Neuronal stem cell (in vitro differentiated cells): ENCODE measurements at regions not wholly inside any gene's neighbourhood (a gene's known extent, or its start where the extent isn't known, plus 50 kb on each side); places are given as distances from the start of the nearest gene placed in this dataset.

ENCODE experiments used
- DNase-seq: peaks from one replicate; pipeline ENCODE4 v3.0.0-alpha.2; 2013; ENCODE audit warnings: low spot score
- H2AFZ ChIP-seq: one replicate; pipeline ENCODE4 v1.6.1; 2013; ENCODE audit warnings: mild to moderate bottlenecking, low read length, inconsistent platforms
- H2AK5ac ChIP-seq: 2 replicates; pipeline ENCODE4 v1.6.1; 2013; ENCODE audit warnings: low read depth, mild to moderate bottlenecking, inconsistent platforms, low read length, moderate library complexity, mixed read lengths
- H2BK120ac ChIP-seq: 2 replicates; pipeline ENCODE4 v1.6.1; 2013; ENCODE audit warnings: low read depth, mild to moderate bottlenecking, inconsistent platforms, low read length, moderate library complexity, mixed read lengths
- H2BK12ac ChIP-seq: one replicate; pipeline ENCODE4 v1.6.1; 2013; ENCODE audit warnings: low read length, inconsistent platforms
- H2BK15ac ChIP-seq: 2 replicates; pipeline ENCODE4 v1.6.1; 2013; ENCODE audit warnings: mild to moderate bottlenecking, low read length, inconsistent platforms, mixed read lengths
- H2BK5ac ChIP-seq: one replicate; pipeline ENCODE4 v1.6.1; 2013; ENCODE audit warnings: inconsistent platforms, mild to moderate bottlenecking, low read length, moderate library complexity
- H3K14ac ChIP-seq: one replicate; pipeline ENCODE4 v1.6.1; 2013; ENCODE audit warnings: low read length, inconsistent platforms
- H3K18ac ChIP-seq: 2 replicates; pipeline ENCODE4 v1.6.1; 2013; ENCODE audit warnings: low read length, inconsistent platforms
- H3K23ac ChIP-seq: 2 replicates; pipeline ENCODE4 v1.6.1; 2013; ENCODE audit warnings: low read depth, mild to moderate bottlenecking, mixed read lengths, low read length, inconsistent platforms; ENCODE audit not compliant: poor library complexity
- H3K27ac ChIP-seq: replicated peaks from 3 replicates; pipeline ENCODE4 v1.5.1; 2013; ENCODE audit warnings: low read length, inconsistent platforms
- H3K27me3 ChIP-seq, 3 experiments: 2 replicates each; pipeline ENCODE4 v1.6.1; 2013; ENCODE audit warnings: low read length in 3 of 3, mild to moderate bottlenecking in 2 of 3, inconsistent platforms in 1 of 3, low read depth in 1 of 3, mixed read lengths in 1 of 3, moderate library complexity in 1 of 3; ENCODE audit not compliant: control insufficient read depth in 3 of 3, insufficient read depth in 3 of 3
- H3K36me3 ChIP-seq, 2 donors: replicated peaks in 1 of 2; 2 replicates each; pipeline ENCODE4 v1.6.1; 2013; ENCODE audit warnings: low read length in 2 of 2; ENCODE audit not compliant: control insufficient read depth in 2 of 2, insufficient read depth in 2 of 2
- H3K4ac ChIP-seq: 2 replicates; pipeline ENCODE4 v1.6.1; 2013; ENCODE audit warnings: inconsistent platforms, mild to moderate bottlenecking, low read length, moderate library complexity
- H3K4me1 ChIP-seq, 2 donors: 1 replicate in 1 of 2; 2 replicates in 1 of 2; pipeline ENCODE4 v1.6.1; 2013; ENCODE audit warnings: low read length in 2 of 2, low read depth in 1 of 2; ENCODE audit not compliant: control insufficient read depth in 2 of 2, insufficient read depth in 1 of 2
- H3K4me2 ChIP-seq: one replicate; pipeline ENCODE4 v1.6.1; 2013; ENCODE audit warnings: mild to moderate bottlenecking, low read length, inconsistent platforms; ENCODE audit not compliant: insufficient read depth, poor library complexity, severe bottlenecking
- H3K4me3 ChIP-seq, 2 donors: 2 replicates each; pipeline ENCODE4 v1.5.1; 2013; ENCODE audit warnings: low read length in 2 of 2, mild to moderate bottlenecking in 2 of 2, inconsistent platforms in 1 of 2, moderate library complexity in 1 of 2
- H3K79me1 ChIP-seq: one replicate; pipeline ENCODE4 v1.6.1; 2013; ENCODE audit warnings: low read depth, mild to moderate bottlenecking, inconsistent platforms, low read length, moderate library complexity
- H3K9ac ChIP-seq: one replicate; pipeline ENCODE4 v1.6.1; 2013; ENCODE audit warnings: mild to moderate bottlenecking, low read depth, low read length, inconsistent platforms; ENCODE audit not compliant: poor library complexity
- H3K9me3 ChIP-seq, 2 donors: replicated peaks in 1 of 2; 2 replicates each; pipeline versions ENCODE3 to v1.6.1; 2013; ENCODE audit warnings: low read length in 2 of 2, mild to moderate bottlenecking in 2 of 2, inconsistent platforms in 1 of 2, low read depth in 1 of 2, mixed read lengths in 1 of 2, moderate library complexity in 1 of 2; ENCODE audit not compliant: control insufficient read depth in 2 of 2, insufficient read depth in 1 of 2
- H4K8ac ChIP-seq: one replicate; pipeline ENCODE4 v1.6.1; 2013; ENCODE audit warnings: low read depth, mild to moderate bottlenecking, inconsistent platforms, low read length, moderate library complexity
- H4K91ac ChIP-seq: one replicate; pipeline ENCODE4 v1.6.1; 2013; ENCODE audit warnings: low read length, low read depth, mild to moderate bottlenecking, inconsistent platforms; ENCODE audit not compliant: poor library complexity
- WGBS, 2 donors: extraction: QIAGEN DNeasy Blood & Tissue Kit; methylation state at CpG; one replicate each; pipeline ENCODE4 v1.1.7; 2013; ENCODE audit warnings: missing lambda C conversion rate in 2 of 2, mixed read lengths in 1 of 2; ENCODE audit not compliant: insufficient read length in 2 of 2, insufficient replicate concordance in 1 of 2; ENCODE audit errors: extremely low coverage in 2 of 2; 5-methylcytosine and 5-hydroxymethylcytosine counted together

DNA sequence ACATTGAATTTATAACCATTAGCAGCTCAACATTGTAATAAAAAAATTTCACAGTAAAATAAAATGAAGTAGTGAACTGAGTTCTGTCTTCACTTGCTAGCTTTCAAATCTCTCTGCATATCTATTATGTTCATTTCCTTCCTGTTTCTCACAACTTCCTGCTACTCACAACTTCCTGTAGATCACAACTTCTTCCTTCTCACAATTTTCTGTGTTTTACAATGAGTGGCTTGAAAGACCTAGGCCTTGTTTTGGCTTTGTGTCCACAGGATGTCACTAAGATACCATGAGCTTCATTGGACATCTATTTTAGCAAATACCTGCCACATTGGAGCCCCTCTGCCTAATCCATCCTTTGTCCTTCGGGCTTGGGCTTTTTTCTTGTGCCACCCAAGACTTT, 480.3 kb upstream of the ADAMTS16 start:
- no peak overlapping the region for H3K14ac ChIP-seq
- H3K18ac ChIP-seq, result no peak overlapping the region
- no peak overlapping the region for H2AK5ac ChIP-seq
- no peaks in the 10 kb centered on the region for H3K27me3 ChIP-seq
- WGBS, 2 donors, result no CpG with 5 or more reads among the region's 1 CpG
- H2BK15ac ChIP-seq, result no peak overlapping the region
- H3K4me3 ChIP-seq, result no peak overlapping the region
- H2AFZ ChIP-seq, result peak overlapping the region; percentile 66
- H3K4me1 ChIP-seq, result peaks cover 2 to 9% of the 10 kb centered on the region in 2 donors
- no peak overlapping the region for H2BK120ac ChIP-seq
- H3K9me3 ChIP-seq, result peaks cover 2 to 6% of the 10 kb centered on the region in 2 donors
- H3K4me2 ChIP-seq, result no peak overlapping the region
- H2BK5ac ChIP-seq, result no peak overlapping the region
- H3K27ac ChIP-seq, result no peak overlapping the region
- no peak overlapping the region for H2BK12ac ChIP-seq
- no peak overlapping the region for H4K8ac ChIP-seq
- no peak overlapping the region for H4K91ac ChIP-seq
- no peak overlapping the region for H3K23ac ChIP-seq
- H3K36me3 ChIP-seq, result no peaks in the 10 kb centered on the region
- H3K9ac ChIP-seq, result no peak overlapping the region
- H3K4ac ChIP-seq, result no peak overlapping the region
- DNase-seq, result no peak
- no peaks in the 10 kb centered on the region for H3K79me1 ChIP-seq

- no peak overlapping the region for H3K9ac ChIP-seq
- no CpG with 5 or more reads among the region's 8 CpGs for WGBS, 2 donors
- no peaks in the 10 kb centered on the region for H3K79me1 ChIP-seq
- H2BK12ac ChIP-seq, result no peak overlapping the region
- H3K4ac ChIP-seq, result no peak overlapping the region
- no peak overlapping the region for H3K18ac ChIP-seq
- DNase-seq, result no peak
- no peak overlapping the region for H2BK15ac ChIP-seq
- no peaks in the 10 kb centered on the region for H3K27me3 ChIP-seq
- no peak overlapping the region for H3K27ac ChIP-seq
- H2AFZ ChIP-seq, result no peak overlapping the region
- no peak overlapping the region for H4K91ac ChIP-seq
- H4K8ac ChIP-seq, result no peak overlapping the region
- no peak overlapping the region for H2AK5ac ChIP-seq
- no peak overlapping the region for H2BK120ac ChIP-seq
- H3K23ac ChIP-seq, result no peak overlapping the region
- H3K9me3 ChIP-seq, result peaks cover 2 to 4% of the 10 kb centered on the region in 2 donors
- no peaks in the 10 kb centered on the region for H3K36me3 ChIP-seq
- H2BK5ac ChIP-seq, result no peak overlapping the region
- H3K14ac ChIP-seq, result no peak overlapping the region
- H3K4me3 ChIP-seq, result no peak overlapping the region
- H3K4me2 ChIP-seq, result no peak overlapping the region
- H3K4me1 ChIP-seq, result peaks cover 2 to 9% of the 10 kb centered on the region in 2 donors
These were observed 478.8 kb upstream of the ADAMTS16 start for GRCh38 chr5:4661326-4661725.

- Histone ChIP-seq H2AK5ac (no peak overlapping the region), H2BK120ac (no peak overlapping the region), H3K14ac (no peak overlapping the region), H3K27ac (no peak overlapping the region), H3K18ac (no peak overlapping the region), H2BK15ac (no peak overlapping the region), H3K4me2 (no peak overlapping the region), H2BK12ac (no peak overlapping the region), H3K4ac (no peak overlapping the region), H2AFZ (peak overlapping the region; percentile 2), H3K36me3 (no peaks in the 10 kb centered on the region), H2BK5ac (no peak overlapping the region), H3K79me1 (no peaks in the 10 kb centered on the region), H3K27me3 (no peaks in the 10 kb centered on the region), H3K9ac (no peak overlapping the region), H3K9me3 (peaks cover 2 to 3% of the 10 kb centered on the region in 2 donors), H4K91ac (no peak overlapping the region), H3K23ac (no peak overlapping the region), H3K4me3 (no peak overlapping the region), H4K8ac (no peak overlapping the region), H3K4me1 (peaks cover 2 to 9% of the 10 kb centered on the region in 2 donors)
- no CpG with 5 or more reads among the region's 7 CpGs for WGBS, 2 donors
- DNase-seq, result no peak
These were observed 478.3 kb upstream of the ADAMTS16 start for GRCh38 chr5:4661836-4662235.

DNA sequence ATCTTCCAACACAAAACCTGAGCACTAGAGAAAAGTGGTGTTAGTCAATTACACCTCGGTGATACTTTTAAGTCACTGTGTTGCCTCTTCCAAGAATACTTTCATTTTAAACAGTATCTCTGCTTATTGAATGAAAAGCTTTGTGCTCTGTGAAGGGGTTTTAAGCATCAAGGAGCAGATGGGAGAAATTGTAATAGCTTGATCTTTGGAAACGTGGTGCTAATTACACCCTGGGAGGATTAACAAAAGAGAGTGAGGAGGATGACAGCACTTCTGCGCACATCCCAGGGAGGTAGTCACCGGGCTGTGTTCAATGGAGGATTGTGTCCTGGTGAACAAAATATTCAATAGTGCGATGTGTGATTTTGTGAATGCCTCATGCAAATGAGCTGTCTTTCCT, 477.4 kb upstream of the ADAMTS16 start:
- Histone ChIP-seq H2BK12ac (no peak overlapping the region), H3K23ac (no peak overlapping the region), H4K8ac (no peak overlapping the region), H2AK5ac (no peak overlapping the region), H3K14ac (no peak overlapping the region), H3K9ac (no peak overlapping the region), H3K4ac (no peak overlapping the region), H3K4me3 (no peak overlapping the region), H3K79me1 (no peaks in the 10 kb centered on the region), H4K91ac (no peak overlapping the region), H3K36me3 (no peaks in the 10 kb centered on the region), H2BK5ac (no peak overlapping the region), H2BK15ac (no peak overlapping the region), H3K9me3 (peaks cover 2 to 3% of the 10 kb centered on the region in 2 donors), H3K18ac (no peak overlapping the region), H3K4me2 (no peak overlapping the region), H2BK120ac (no peak overlapping the region), H2AFZ (peak overlapping the region; percentile 69), H3K4me1 (peaks cover 2 to 9% of the 10 kb centered on the region in 2 donors), H3K27ac (no peak overlapping the region), H3K27me3 (no peaks in the 10 kb centered on the region)
- WGBS, 2 donors, result no CpG with 5 or more reads among the region's 5 CpGs
- no peak for DNase-seq
